ENCODE measurements at regions not wholly inside any gene's neighbourhood (a gene's known extent, or its start where the extent isn't known, plus 50 kb on each side); places are given as distances from the start of the nearest gene placed in this dataset.

DNA sequence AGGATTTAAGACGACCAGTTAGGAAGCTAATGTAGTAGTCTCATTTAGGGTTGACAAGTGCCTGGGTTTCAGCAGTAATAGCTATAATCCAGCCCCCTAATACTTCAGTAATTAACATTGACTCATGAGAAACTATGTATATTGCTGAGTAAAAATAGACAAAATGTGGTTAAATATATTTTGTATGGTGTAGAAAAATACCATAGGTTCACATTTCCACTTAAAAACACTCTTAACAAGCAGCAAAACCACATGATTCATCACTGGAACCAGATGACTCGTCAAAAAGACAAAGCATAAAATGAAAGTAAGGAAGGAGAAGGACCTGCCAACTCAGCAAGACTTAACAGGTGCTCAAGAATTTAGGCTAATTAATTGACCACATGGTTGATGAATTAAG is 288.9 kb downstream of the EFHB start (continued):
- TF ChIP-seq SIX5 (IDR thresholded peaks at IDR 0.05; ENCODE audit: low read depth, low read length, severe bottlenecking) (no peak), GATAD2B (conservative IDR thresholded peaks at IDR 0.05; ENCODE audit: low read depth) (no peak), BRCA1 (IDR thresholded peaks at IDR 0.05; ENCODE audit: low read depth, low read length) (no peak), STAT3 (IDR thresholded peaks at IDR 0.05; ENCODE audit: low read depth, low read length) (no peak), HDAC2 (IDR thresholded peaks at IDR 0.05) (no peak), NFYA (IDR thresholded peaks at IDR 0.05; ENCODE audit: borderline replicate concordance, low read depth, low read length) (no peak), NBN (IDR thresholded peaks at IDR 0.05) (no peak), NR2C2 (IDR thresholded peaks at IDR 0.05; ENCODE audit: borderline replicate concordance, control insufficient read depth, insufficient read length, low read depth) (no peak), MEF2A (IDR thresholded peaks at IDR 0.05; ENCODE audit: insufficient read depth, low read depth, low read length) (0 out of 2 replicates have a peak, but pooled peaks have one; percentile 41), PML (IDR thresholded peaks at IDR 0.05; ENCODE audit: low read length) (no peak), ZNF207 (IDR thresholded peaks at IDR 0.05; ENCODE audit: borderline replicate concordance) (no peak), SP1 (IDR thresholded peaks at IDR 0.05; ENCODE audit: low read depth, low read length) (no peak), JUNB (IDR thresholded peaks at IDR 0.05) (peak; percentile 83), EED (IDR thresholded peaks at IDR 0.05; ENCODE audit: low read depth) (no peak), SREBF2 (IDR thresholded peaks at IDR 0.05; ENCODE audit: low read length) (no peak)
- TF ChIP-seq, protein P1, sequence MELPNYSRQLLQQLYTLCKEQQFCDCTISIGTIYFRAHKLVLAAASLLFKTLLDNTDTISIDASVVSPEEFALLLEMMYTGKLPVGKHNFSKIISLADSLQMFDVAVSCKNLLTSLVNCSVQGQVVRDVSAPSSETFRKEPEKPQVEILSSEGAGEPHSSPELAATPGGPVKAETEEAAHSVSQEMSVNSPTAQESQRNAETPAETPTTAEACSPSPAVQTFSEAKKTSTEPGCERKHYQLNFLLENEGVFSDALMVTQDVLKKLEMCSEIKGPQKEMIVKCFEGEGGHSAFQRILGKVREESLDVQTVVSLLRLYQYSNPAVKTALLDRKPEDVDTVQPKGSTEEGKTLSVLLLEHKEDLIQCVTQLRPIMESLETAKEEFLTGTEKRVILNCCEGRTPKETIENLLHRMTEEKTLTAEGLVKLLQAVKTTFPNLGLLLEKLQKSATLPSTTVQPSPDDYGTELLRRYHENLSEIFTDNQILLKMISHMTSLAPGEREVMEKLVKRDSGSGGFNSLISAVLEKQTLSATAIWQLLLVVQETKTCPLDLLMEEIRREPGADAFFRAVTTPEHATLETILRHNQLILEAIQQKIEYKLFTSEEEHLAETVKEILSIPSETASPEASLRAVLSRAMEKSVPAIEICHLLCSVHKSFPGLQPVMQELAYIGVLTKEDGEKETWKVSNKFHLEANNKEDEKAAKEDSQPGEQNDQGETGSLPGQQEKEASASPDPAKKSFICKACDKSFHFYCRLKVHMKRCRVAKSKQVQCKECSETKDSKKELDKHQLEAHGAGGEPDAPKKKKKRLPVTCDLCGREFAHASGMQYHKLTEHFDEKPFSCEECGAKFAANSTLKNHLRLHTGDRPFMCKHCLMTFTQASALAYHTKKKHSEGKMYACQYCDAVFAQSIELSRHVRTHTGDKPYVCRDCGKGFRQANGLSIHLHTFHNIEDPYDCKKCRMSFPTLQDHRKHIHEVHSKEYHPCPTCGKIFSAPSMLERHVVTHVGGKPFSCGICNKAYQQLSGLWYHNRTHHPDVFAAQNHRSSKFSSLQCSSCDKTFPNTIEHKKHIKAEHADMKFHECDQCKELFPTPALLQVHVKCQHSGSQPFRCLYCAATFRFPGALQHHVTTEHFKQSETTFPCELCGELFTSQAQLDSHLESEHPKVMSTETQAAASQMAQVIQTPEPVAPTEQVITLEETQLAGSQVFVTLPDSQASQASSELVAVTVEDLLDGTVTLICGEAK (IDR thresholded peaks at IDR 0.05; ENCODE audit: borderline replicate concordance) = no peak
- TF ChIP-seq, protein P2, sequence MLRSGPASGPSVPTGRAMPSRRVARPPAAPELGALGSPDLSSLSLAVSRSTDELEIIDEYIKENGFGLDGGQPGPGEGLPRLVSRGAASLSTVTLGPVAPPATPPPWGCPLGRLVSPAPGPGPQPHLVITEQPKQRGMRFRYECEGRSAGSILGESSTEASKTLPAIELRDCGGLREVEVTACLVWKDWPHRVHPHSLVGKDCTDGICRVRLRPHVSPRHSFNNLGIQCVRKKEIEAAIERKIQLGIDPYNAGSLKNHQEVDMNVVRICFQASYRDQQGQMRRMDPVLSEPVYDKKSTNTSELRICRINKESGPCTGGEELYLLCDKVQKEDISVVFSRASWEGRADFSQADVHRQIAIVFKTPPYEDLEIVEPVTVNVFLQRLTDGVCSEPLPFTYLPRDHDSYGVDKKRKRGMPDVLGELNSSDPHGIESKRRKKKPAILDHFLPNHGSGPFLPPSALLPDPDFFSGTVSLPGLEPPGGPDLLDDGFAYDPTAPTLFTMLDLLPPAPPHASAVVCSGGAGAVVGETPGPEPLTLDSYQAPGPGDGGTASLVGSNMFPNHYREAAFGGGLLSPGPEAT (IDR thresholded peaks at IDR 0.05; ENCODE audit: low read depth) = no peak
- TF ChIP-seq, protein P3, sequence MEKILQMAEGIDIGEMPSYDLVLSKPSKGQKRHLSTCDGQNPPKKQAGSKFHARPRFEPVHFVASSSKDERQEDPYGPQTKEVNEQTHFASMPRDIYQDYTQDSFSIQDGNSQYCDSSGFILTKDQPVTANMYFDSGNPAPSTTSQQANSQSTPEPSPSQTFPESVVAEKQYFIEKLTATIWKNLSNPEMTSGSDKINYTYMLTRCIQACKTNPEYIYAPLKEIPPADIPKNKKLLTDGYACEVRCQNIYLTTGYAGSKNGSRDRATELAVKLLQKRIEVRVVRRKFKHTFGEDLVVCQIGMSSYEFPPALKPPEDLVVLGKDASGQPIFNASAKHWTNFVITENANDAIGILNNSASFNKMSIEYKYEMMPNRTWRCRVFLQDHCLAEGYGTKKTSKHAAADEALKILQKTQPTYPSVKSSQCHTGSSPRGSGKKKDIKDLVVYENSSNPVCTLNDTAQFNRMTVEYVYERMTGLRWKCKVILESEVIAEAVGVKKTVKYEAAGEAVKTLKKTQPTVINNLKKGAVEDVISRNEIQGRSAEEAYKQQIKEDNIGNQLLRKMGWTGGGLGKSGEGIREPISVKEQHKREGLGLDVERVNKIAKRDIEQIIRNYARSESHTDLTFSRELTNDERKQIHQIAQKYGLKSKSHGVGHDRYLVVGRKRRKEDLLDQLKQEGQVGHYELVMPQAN (conservative IDR thresholded peaks at IDR 0.05) = no peak
